Ishikawa (cell line): ENCODE measurements at regions not wholly inside any gene's neighbourhood (a gene's known extent, or its start where the extent isn't known, plus 50 kb on each side); places are given as distances from the start of the nearest gene placed in this dataset.

Experiments
- CEBPB ChIP-seq: IDR thresholded peaks from 2 replicates; pipeline ENCODE4 v1.6.1; 2012
- CREB1 ChIP-seq: IDR thresholded peaks from 2 replicates; pipeline ENCODE4 v1.6.1; 2012; ENCODE audit warnings: low read depth
- EP300 ChIP-seq: IDR thresholded peaks from 2 replicates; pipeline ENCODE4 v1.6.1; 2012; ENCODE audit warnings: borderline replicate concordance
- FOXM1 ChIP-seq: IDR thresholded peaks from 2 replicates; pipeline ENCODE4 v1.6.1; 2012; ENCODE audit warnings: low read depth, borderline replicate concordance
- NFIC ChIP-seq: IDR thresholded peaks from 2 replicates; pipeline ENCODE4 v1.6.1; 2012
- RAD21 ChIP-seq: IDR thresholded peaks from 2 replicates; pipeline ENCODE4 v1.6.1; 2012; ENCODE audit warnings: low read depth
- REST ChIP-seq: IDR thresholded peaks from 2 replicates; pipeline ENCODE4 v1.6.1; 2012; ENCODE audit warnings: low read depth, mild to moderate bottlenecking
- TAF1 ChIP-seq: IDR thresholded peaks from 2 replicates; pipeline ENCODE4 v1.6.1; 2012; ENCODE audit warnings: low read depth, mild to moderate bottlenecking
- TCF12 ChIP-seq: IDR thresholded peaks from 2 replicates; pipeline ENCODE4 v1.6.1; 2012; ENCODE audit warnings: low read depth
- TEAD4 ChIP-seq: IDR thresholded peaks from 2 replicates; pipeline ENCODE4 v1.6.1; 2012
- USF1 ChIP-seq: IDR thresholded peaks from 2 replicates; pipeline ENCODE4 v1.6.1; 2012
- YY1 ChIP-seq: IDR thresholded peaks from 2 replicates; pipeline ENCODE4 v1.6.1; 2012; ENCODE audit warnings: low read depth
- ZBTB7A ChIP-seq: IDR thresholded peaks from 2 replicates; pipeline ENCODE4 v1.6.1; 2012; ENCODE audit warnings: low read depth
- TF ChIP-seq, protein P1 (sequence below): IDR thresholded peaks from 2 replicates; pipeline ENCODE4 v1.6.1; 2012

- TF ChIP-seq TEAD4 (no peak), TAF1 (no peak), EP300 (no peak)
Measured at GRCh38 chr22:27648853-27649252, 152.7 kb downstream of the MN1 start.

DNA sequence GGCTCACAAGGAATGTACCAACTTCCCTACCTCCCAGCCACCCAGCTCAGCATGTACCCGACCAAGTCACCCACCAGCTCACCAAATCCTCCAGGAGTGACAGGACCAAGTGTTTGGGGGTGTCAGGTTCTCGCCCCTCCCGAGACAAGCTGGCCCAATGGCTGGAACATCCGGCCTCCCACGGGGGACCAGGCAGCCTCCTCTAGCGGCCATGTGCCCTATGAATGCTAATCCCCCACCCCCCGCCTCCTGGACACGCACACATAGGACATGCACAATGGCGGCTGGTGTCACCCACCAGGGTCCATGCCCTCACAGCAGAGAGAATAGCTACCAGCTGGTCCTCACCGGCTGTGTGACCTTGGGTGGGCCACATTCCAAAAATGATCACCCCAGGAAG lies 151.0 kb downstream of the MN1 start:
- TF ChIP-seq RAD21 (no peak), REST (no peak), NFIC (no peak), TEAD4 (no peak), USF1 (no peak)

DNA sequence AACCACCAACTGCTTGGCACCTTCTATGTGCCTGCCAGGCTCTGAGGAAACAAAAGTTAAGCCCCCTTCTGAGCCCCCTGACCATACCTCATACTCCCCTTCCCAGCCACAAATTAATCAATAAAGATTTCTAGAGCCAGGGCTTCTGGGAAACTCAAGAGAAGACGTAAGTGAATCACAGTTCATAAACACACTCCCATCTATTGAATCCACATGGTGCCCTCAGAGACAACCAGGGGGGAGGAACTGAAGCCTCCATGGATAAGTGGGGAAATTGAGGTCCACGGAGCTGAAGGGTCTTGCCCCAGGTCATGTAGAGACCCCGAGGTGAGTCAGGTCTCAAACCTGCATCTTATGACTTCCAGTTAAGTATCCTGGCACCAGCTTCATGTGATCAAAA lies 150.6 kb downstream of the MN1 start:
- no peak for TF ChIP-seq USF1
- TF ChIP-seq CREB1 = no peak
- TF ChIP-seq, protein P1, sequence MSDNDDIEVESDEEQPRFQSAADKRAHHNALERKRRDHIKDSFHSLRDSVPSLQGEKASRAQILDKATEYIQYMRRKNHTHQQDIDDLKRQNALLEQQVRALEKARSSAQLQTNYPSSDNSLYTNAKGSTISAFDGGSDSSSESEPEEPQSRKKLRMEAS = no peak
- no peak for TF ChIP-seq ZBTB7A
- no peak for TF ChIP-seq TCF12
- no peak for TF ChIP-seq TAF1

DNA sequence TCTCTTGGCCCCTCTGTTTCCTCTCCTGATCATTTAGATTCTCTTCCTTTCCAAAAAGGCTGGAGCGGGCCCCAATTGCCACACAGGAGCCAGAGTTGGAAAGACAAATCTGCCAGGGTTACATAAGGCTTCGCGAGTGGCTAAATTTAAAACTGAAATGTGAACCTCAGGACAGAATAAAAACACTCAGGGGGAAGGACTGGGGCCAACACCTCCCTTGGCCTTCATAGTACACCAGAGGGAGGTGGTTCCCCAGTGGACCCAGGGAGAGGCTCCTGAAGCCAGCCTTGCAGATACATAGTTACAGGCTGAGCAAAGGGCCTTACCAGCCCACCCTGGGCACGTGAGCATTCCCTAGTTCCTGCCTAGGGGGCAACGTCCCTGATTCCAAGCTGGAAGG lies 150.1 kb downstream of the MN1 start:
- TF ChIP-seq, protein P1 = no peak
- no peak for TF ChIP-seq TCF12

GRCh38 chr22:27654546-27655445 lies 146.8 kb downstream of the MN1 start:
- no peak for TF ChIP-seq ZBTB7A
- TF ChIP-seq, protein P1 = no peak
- no peak for TF ChIP-seq YY1
- no peak for TF ChIP-seq TAF1
- no peak for TF ChIP-seq TEAD4
- TF ChIP-seq NFIC = no peak
- no peak for TF ChIP-seq EP300

DNA sequence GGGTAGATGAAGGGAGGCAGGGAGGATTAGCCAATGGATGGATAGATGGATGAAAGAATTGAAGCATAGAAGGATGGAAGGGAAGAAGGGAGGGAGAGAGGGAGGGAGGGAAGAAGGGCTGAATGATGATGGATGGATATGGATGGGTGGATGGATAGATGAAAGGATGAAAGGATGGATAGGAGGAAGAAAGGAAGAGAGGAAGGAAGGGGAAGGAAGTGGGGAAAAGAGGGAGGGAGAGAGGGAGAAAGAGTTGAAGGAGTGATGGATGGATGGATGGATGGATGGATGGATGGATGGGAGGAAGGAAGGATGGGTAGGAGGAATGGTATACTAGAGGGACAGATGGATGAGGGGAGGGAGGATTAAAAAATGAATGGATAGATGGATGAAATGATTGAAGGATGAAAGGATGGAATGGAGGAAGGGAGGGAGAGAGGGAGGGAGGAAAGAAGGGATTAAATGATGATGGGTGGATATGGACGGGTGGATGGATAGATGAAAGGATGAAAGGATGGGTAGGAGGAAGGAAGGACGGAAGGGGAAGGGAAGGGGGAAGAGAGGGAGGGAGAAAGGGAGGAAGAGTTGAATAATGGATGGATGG lies 145.9 kb downstream of the MN1 start:
- TF ChIP-seq TEAD4 (no peak), CREB1 (no peak), YY1 (no peak), TCF12 (no peak), FOXM1 (no peak)

GRCh38 chr22:27656970-27657369 lies 144.6 kb downstream of the MN1 start:
- TF ChIP-seq TCF12 (no peak), CEBPB (no peak), NFIC (no peak), YY1 (no peak), REST (no peak), EP300 (no peak), USF1 (no peak), TEAD4 (no peak), TAF1 (no peak), FOXM1 (no peak), ZBTB7A (no peak), CREB1 (no peak)
- TF ChIP-seq, protein P1 = no peak
